ENCODE measurements at regions not wholly inside any gene's neighbourhood (a gene's known extent, or its start where the extent isn't known, plus 50 kb on each side); places are given as distances from the start of the nearest gene placed in this dataset.

DNA sequence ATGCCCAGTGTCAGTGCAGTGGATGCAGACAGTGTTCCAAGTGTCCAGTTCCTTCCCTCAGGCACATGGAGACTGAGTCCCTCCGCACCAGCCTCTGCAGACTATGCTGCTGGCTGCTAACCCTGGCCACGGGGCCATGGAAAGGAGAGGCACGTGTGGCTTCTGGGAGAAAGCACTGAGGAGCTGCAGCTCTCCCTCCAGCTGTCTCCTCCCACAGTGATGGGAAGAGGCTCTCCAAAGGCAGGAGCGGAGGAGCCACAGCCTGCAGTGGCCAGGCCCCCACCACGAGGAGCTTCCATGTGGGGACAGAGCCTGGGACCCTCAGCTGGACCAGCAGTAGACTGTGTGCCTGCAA lies 141.1 kb downstream of the NDUFA10 start:
- BruUV-seq (replicated peaks) = no TSS peak
- ChIA-PET CTCF (ENCODE audit: low intra/inter-chr PET ratio) (no interaction called here), POLR2A (no interaction called here)
- no peak overlapping the region for H3K9ac ChIP-seq (ENCODE audit: insufficient read depth in 1 of 2, low read depth in 2 of 2, low read length in 2 of 2)
- no peak for FAIRE-seq
- H3K27ac ChIP-seq (ENCODE audit: extremely low read depth, low read depth, low read length) = no peak overlapping the region
- no peak for DNase-seq (ENCODE audit: extremely low read depth in 1 of 4, low spot score in 3 of 4)
- no peaks in the 10 kb centered on the region for H3K36me3 ChIP-seq (ENCODE audit: control insufficient read depth, insufficient read depth, low read length)
- H3K79me2 ChIP-seq (ENCODE audit: control insufficient read depth, insufficient read depth, low read length) = no peaks in the 10 kb centered on the region
- TF ChIP-seq, protein P1, sequence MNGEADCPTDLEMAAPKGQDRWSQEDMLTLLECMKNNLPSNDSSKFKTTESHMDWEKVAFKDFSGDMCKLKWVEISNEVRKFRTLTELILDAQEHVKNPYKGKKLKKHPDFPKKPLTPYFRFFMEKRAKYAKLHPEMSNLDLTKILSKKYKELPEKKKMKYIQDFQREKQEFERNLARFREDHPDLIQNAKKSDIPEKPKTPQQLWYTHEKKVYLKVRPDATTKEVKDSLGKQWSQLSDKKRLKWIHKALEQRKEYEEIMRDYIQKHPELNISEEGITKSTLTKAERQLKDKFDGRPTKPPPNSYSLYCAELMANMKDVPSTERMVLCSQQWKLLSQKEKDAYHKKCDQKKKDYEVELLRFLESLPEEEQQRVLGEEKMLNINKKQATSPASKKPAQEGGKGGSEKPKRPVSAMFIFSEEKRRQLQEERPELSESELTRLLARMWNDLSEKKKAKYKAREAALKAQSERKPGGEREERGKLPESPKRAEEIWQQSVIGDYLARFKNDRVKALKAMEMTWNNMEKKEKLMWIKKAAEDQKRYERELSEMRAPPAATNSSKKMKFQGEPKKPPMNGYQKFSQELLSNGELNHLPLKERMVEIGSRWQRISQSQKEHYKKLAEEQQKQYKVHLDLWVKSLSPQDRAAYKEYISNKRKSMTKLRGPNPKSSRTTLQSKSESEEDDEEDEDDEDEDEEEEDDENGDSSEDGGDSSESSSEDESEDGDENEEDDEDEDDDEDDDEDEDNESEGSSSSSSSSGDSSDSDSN (IDR thresholded peaks at IDR 0.05; ENCODE audit: borderline replicate concordance in 1 of 2, low read depth in 2 of 2, low read length in 2 of 2) = no peak
- TF ChIP-seq, protein P2, sequence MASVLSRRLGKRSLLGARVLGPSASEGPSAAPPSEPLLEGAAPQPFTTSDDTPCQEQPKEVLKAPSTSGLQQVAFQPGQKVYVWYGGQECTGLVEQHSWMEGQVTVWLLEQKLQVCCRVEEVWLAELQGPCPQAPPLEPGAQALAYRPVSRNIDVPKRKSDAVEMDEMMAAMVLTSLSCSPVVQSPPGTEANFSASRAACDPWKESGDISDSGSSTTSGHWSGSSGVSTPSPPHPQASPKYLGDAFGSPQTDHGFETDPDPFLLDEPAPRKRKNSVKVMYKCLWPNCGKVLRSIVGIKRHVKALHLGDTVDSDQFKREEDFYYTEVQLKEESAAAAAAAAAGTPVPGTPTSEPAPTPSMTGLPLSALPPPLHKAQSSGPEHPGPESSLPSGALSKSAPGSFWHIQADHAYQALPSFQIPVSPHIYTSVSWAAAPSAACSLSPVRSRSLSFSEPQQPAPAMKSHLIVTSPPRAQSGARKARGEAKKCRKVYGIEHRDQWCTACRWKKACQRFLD (CRISPR knock-in tag; IDR thresholded peaks at IDR 0.05) = no peak
- no peak for TF ChIP-seq ETV5 (CRISPR knock-in tag; IDR thresholded peaks at IDR 0.05; ENCODE audit: low read depth)
- TF ChIP-seq, protein P3, sequence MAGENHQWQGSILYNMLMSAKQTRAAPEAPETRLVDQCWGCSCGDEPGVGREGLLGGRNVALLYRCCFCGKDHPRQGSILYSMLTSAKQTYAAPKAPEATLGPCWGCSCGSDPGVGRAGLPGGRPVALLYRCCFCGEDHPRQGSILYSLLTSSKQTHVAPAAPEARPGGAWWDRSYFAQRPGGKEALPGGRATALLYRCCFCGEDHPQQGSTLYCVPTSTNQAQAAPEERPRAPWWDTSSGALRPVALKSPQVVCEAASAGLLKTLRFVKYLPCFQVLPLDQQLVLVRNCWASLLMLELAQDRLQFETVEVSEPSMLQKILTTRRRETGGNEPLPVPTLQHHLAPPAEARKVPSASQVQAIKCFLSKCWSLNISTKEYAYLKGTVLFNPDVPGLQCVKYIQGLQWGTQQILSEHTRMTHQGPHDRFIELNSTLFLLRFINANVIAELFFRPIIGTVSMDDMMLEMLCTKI (IDR thresholded peaks at IDR 0.05; ENCODE audit: partially characterized antibody) = no peak
- no peak for TF ChIP-seq TAF9B (IDR thresholded peaks at IDR 0.05; ENCODE audit: partially characterized antibody)
- TF ChIP-seq ZNF253 (CRISPR knock-in tag; conservative IDR thresholded peaks at IDR 0.05) = no peak
- TF ChIP-seq SMAD4 (CRISPR knock-in tag; conservative IDR thresholded peaks at IDR 0.05) = no peak
- TF ChIP-seq IRF2 (CRISPR knock-in tag; IDR thresholded peaks at IDR 0.05) = no peak
- no peak for TF ChIP-seq ZNF507 (tag; conservative IDR thresholded peaks at IDR 0.05)
- TF ChIP-seq ZNF124 (CRISPR knock-in tag; IDR thresholded peaks at IDR 0.05) = no peak
- TF ChIP-seq FIP1L1 (IDR thresholded peaks at IDR 0.05; ENCODE audit: low read depth, low read length, poor library complexity, severe bottlenecking) = no peak
- no peak for TF ChIP-seq DACH1 (IDR thresholded peaks at IDR 0.05; ENCODE audit: partially characterized antibody)
- TF ChIP-seq, protein P4, sequence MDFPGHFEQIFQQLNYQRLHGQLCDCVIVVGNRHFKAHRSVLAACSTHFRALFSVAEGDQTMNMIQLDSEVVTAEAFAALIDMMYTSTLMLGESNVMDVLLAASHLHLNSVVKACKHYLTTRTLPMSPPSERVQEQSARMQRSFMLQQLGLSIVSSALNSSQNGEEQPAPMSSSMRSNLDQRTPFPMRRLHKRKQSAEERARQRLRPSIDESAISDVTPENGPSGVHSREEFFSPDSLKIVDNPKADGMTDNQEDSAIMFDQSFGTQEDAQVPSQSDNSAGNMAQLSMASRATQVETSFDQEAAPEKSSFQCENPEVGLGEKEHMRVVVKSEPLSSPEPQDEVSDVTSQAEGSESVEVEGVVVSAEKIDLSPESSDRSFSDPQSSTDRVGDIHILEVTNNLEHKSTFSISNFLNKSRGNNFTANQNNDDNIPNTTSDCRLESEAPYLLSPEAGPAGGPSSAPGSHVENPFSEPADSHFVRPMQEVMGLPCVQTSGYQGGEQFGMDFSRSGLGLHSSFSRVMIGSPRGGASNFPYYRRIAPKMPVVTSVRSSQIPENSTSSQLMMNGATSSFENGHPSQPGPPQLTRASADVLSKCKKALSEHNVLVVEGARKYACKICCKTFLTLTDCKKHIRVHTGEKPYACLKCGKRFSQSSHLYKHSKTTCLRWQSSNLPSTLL (IDR thresholded peaks at IDR 0.05) = no peak
- H3K9me3 ChIP-seq (replicated peaks; ENCODE audit: control insufficient read depth, insufficient read depth, low read depth, low read length) = peaks cover 3% of the 10 kb centered on the region; the same call in 1 of the 2 replicates
- WGBS (ENCODE audit: insufficient coverage, low coverage, missing lambda C conversion rate) = 28% methylated on average over 4 of the region's 5 CpGs
- H3K9me1 ChIP-seq (ENCODE audit: control insufficient read depth, insufficient read depth, low read length) = no peaks in the 10 kb centered on the region
- in situ Hi-C loops (cut with MboI) = no loop called here
- no peaks in the 10 kb centered on the region for H3K4me1 ChIP-seq (replicated peaks in 1 of 2; ENCODE audit: control insufficient read depth in 2 of 2, insufficient read depth in 2 of 2, low read length in 2 of 2)
- no peaks in the 10 kb centered on the region for H4K20me1 ChIP-seq (replicated peaks; ENCODE audit: control insufficient read depth, insufficient read depth, low read length)
- intact Hi-C loops (cut with micrococcal nuclease) = no loop called here
- no peak overlapping the region for H3K4me3 ChIP-seq
- no peak for ATAC-seq
- H2AFZ ChIP-seq (ENCODE audit: low read depth, low read length) = no peak overlapping the region
- H3K4me2 ChIP-seq (ENCODE audit: insufficient read depth, low read length) = no peak overlapping the region
- H3K27me3 ChIP-seq (ENCODE audit: control insufficient read depth in 2 of 2, insufficient read depth in 2 of 2, low read length in 2 of 2) = no peaks in the 10 kb centered on the region
